ENCODE measurements at regions not wholly inside any gene's neighbourhood (a gene's known extent, or its start where the extent isn't known, plus 50 kb on each side); places are given as distances from the start of the nearest gene placed in this dataset.

GRCh38 chr14:98859301-98859700 is 412.7 kb downstream of the BCL11B start:
- TF ChIP-seq CTCF (IDR thresholded peaks at IDR 0.05; ENCODE audit: insufficient read depth, low read length) (no peak), GABPA (IDR thresholded peaks at IDR 0.05; ENCODE audit: low read depth) (no peak)
